Ecto neural progenitor cell (in vitro differentiated cells): ENCODE measurements at regions not wholly inside any gene's neighbourhood (a gene's known extent, or its start where the extent isn't known, plus 50 kb on each side); places are given as distances from the start of the nearest gene placed in this dataset.
A peak's percentile ranks its signal among the peaks of the same experiment; 100 is the strongest.
"Not testable (repeated sequence)": the region's sequence is repeated elsewhere in the genome, so short reads cannot be mapped to it uniquely, and the experiment has no call there.

Experiments
- DNase-seq: peaks from one replicate; pipeline ENCODE4 v3.0.0-alpha.2; 2018; ENCODE audit warnings: low spot score

DNA sequence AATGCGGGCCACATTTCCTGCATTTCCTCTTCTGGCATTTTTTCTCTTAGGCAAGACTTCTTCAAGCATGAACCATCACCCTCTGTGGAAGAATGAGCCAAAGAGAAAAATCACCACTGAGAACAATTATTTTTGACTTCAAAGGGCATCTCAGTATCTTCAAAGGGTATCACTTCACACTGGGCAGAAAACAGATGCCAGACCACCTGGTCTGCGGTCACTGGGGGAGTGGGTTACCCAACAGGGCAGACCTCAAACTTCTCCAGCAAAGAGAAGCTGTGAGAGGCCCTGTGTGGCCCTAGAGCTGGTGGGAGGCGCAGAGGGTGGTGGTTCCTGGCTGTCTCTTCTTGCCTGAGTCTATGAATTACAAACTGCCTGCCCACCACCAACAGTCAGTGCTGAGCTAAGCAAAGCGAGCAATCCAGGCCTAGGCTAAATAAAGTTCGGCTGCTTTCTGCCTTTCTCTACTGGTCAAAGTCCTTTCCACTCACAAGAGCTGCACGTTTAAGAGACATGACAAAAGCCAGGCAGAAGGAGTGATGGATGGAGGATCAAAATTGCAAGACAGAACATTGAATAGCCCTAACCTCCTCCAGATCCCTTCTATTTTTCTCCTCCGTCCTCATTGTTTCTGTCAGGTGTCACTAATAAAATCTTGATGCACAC, 602.7 kb upstream of the CDH5 start:
- no peak for DNase-seq

DNA sequence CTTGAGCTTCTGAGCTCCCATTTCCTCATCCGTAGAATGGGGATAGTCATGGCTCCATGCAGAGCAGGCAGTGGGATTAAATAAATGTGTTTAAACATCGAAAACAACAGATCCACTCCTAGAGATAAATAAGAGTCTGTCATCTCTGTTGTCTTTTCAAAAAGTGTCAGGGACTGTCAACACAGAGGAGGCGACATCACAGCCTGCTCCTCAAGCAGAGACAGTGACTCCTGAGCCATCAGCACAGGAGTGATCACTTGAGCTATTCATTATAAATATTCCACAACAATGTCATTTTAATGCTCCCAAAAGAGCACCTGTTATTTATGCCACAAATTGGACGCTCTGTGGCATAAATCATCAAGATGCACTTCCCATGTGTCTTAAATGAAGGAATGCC, 605.6 kb upstream of the CDH5 start:
- no peak for DNase-seq

DNA sequence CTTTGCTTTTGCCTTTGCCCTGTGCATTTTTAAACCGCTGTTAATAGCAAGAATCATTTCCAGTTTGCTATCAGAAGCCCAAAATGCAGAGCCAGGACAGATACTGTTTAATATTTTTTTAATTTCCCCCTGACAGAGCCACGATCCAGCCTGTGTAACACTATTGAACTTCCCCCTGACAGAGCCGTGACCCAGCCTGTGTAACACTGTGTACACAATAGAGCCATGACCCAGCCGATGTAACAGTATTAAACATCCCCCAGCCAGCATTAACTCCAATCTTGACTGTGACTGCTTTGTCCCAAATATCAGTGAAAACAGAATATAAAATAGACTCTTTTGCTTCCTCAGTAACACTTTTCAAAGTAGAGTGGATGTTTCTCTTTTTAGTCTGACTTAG, 607.9 kb upstream of the CDH5 start:
- DNase-seq: no peak

DNA sequence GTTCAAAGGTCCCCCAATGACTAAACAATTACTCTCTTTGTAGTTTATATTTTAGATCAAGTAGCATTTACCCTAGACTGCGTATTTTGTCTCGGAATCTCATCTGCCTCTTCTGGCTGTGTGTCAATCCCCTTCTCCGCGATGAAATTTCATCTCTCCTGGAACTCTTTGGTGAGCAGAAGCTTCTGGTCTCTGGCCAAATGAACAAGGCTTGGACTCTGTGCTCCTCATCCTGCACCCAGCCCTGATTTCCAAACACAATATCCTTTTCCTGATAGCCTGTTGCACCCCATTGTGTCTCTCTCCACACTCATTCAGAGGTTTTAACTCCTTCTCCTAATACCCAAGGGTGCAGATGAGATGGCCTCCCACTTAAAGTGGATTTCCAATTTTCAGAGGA, 609.4 kb upstream of the CDH5 start:
- no peak for DNase-seq

DNA sequence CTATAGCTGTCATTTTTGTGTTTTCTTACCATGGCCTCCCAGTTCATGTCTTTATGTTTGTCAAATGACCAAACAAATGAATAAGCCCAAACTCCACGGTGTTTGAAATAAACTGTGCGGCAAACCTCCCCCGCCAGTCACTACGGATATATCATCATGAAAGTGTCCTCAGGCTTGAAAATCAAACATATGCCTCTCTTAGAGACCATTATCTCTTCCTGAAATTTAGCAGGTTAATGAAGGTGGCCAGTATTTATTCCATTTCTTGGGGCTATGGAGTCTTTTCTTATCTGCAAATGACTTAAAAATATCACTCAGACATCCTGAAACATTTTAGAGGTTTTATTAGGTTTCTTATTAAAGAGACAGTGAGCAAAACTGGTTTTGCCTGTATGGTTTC, 610.3 kb upstream of the CDH5 start:
- no peak for DNase-seq

DNA sequence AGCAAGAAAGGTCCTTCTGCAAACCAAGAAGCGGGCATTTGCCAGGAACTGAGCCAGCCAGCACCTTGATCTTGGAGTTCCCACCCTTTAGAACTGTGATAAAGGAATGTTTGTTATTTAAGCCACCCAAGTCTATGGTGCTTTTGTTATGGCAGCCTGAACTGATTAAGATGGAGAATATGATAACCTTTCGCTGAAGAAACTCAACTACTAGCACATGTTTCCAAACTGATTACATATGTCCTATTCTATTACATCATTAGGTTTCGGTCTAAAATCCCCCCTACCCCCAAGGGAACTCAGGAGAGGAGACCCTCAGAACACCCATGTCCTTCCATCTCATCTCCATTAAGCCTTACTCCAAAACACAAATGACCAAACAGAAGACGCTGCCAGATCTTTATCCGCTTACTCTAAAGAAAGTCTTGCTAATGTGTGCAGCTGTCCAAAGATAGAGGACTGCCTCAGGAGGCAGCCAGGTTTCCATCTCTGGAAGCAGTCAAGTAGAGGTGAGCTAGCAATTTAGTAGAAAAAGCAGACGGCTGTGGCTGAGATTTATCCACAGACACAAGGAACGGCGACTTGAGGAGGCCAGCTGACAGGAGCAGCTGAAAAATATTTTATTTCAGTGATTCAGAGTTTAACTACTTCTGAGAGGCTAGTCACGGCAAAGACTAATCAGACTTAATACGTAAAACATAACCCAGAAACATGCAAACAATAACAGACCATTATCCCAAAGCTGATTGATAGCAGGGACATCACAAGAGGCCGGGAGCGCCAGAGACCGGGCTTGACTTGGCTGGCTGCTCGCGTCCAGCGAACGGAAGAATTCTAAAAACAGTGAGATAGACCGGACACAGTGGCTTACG, 611.4 kb upstream of the CDH5 start:
- DNase-seq: no peak

DNA sequence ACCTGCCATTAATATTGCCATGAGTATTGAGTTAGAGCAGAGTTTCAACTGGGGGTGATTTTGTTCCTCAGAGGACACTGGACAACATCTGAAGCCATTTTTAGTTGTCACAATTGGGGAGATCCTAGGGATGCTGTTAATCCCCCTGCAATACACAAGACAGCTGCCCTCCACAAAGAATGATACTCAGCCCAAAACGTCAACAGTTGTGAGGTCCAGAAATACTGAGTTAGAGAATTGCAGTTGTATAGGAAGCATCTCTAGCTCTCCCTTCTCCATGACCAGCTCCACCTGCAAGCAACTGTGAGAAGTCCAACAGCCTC, 614.0 kb upstream of the CDH5 start:
- DNase-seq: no peak

DNA sequence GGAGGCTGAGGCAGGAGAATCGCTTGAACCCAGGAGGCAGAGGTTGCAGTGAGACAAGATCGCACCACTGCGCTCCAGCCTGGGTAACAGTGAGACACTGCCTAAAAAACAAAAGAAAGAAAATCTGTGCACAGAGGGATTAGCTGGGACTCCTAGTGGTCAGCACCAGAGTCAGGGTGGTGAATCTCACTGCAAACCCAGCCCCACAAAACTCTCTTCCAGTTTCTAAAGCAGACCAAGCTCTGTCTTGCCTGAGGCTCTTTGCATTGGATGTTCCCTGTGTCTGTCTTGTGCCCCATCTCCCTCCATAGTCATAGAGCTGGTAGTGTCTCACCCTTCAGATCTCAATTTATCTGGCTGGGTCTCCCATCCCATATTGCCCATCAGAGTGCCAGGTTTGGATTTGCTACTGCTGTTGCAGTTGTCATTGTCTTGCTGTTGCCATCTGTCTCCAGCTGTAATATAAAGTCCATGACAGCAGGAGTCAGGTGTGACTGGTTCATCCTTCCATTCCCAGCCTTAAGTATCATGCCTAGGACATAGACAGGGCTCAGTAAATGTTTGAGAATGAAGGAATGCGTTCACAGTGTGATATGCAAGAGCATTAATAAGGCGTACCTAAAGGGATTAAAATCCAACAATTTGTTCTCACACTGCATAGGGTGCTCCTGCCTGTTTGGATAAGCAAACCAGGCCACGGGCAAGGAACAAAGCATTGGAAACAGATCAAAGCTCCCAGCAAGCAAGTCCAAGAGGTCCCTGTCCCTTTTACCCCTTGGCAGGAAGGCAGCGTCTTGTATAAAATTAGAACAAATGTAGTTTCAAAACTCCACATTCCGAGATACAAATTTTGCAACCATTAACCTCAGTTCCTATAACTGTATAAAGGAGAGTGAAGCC, 614.6 kb upstream of the CDH5 start:
- no peak for DNase-seq

DNA sequence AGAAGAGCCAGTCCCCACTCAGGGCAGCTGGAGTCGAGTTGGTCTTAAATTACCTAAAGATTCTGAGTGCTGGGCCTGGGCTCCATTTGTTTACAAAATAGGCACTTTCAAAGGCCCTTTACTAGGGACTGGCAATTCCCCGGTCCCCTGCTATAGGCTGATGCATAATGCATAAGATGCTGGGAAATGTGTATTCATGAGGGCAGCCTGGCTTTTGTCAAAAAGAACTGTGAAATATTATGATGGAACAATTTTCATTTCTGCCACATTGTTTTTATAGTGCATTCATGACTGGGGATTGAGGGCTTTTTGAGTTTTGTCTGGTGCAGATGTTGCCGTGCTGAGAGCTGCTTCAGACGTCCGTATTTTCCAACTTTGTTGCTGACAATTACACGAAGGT, 617.0 kb upstream of the CDH5 start:
- no peak for DNase-seq

DNA sequence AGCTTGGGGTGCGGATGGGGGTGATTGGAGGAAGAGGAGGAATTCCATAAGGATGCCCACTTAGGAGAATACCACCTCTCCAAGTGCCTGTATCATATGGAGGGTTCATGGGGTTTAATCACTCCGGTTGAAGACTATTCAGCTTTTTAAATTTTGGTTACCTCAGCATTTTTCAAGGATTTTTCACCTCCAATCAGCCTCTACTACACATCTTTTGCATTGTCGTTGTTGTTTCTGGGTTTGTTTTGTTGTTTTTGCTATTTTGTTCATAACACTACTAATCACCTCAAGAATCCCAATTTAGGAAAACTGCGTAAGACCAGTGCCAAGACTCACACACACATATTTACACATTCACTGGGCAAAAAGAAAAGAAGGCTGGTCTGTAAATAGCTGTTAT, 619.5 kb upstream of the CDH5 start:
- DNase-seq: no peak

DNA sequence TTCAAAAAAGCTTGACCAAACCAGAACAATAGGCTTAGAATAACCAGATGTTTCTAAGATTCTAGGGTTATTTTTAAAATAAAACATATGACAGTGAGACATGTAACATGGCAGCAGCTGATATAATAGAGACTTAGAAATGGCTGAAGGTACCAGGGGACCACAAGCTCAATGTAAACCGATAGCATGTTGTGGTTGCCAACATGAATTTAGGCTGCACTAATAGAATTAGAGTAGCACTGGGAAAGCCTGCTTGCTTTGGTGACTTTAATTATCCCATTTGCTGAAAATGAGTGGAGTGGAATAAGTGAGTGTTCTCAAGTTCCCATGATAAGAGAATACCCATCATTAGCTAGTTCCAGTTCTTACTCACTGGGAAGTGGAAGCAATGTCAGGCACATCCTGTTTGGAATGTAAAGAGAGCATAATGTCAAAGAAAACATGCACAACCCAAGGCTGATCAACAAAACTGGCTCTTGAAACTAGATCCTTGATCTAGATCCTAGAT, 621.2 kb upstream of the CDH5 start:
- no peak for DNase-seq

DNA sequence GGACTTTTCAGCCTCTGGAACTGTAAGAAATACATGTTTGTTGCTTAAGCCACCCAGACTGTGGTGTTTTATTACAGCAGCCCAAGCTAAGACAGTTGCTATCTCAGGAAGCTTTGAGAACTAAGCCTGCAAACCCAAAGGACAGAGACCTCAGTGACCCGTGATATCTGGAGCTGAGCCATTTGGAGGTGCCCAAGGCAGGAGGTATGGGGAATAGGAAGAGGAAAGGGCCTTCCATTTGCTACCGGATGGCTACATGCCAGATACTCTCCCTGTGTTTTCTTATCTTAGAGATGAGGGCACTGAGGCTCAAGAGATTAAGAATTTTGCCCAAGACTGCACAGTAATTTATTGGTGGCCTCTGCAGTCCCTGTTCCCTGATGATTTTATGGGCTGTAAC, 622.1 kb upstream of the CDH5 start:
- DNase-seq: no peak

DNA sequence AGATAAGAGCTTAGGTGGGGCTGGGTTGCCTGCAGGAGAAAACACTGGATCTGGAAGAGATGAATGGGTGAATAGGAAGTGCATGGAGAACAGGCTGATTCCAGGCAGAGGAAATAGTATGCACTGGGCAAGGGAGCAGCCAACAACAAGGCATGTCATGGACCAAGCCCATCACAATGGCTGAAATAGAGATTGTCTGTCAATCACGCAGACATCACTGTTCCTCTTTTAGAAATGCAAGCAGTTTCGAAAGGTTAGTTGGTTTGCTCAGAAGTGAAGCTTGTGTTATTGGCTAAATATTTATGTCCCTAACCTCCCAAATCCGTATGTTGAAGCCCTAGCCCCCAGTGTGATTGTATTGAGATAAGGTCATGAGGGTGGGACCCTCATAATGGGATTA, 621.7 kb upstream of the CDH11 start:
- no peak for DNase-seq

DNA sequence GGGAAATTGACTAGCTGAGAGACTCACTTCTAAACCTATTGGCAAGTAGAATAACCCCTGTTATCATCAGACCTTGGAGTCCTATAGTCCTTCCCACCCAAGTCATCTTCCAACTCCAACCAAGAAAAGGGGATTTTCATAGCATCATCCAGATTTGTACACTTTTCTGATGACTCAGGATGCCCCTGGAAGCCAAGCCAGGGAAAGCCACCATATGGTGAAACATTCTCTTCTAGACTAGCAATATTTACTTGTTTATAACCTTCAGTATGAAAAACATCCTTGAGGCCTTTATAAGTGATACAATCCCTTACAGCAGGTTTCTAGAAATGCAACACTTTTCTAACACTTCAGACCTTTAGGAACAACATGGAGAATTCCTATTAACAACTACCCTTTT, 618.8 kb upstream of the CDH11 start:
- no peak for DNase-seq

DNA sequence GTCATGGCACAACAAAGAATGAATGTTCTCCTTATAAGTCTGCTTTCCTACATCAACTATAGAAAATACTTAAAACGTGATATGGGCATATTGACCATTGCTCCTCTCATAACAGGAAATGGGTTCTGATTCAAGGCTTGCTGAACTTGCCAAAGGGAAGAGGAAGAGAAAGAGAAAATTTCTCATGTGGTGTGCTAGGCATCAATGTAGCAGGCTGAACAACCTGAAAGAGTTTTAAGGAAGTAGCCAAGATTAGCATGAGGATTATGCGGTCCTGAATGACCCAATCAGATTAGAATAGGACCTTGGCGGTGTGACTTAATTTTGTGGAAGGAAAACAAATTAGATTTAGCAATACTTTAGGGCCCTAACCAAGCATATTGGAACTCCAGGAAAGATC, 617.7 kb upstream of the CDH11 start:
- DNase-seq: no peak

DNA sequence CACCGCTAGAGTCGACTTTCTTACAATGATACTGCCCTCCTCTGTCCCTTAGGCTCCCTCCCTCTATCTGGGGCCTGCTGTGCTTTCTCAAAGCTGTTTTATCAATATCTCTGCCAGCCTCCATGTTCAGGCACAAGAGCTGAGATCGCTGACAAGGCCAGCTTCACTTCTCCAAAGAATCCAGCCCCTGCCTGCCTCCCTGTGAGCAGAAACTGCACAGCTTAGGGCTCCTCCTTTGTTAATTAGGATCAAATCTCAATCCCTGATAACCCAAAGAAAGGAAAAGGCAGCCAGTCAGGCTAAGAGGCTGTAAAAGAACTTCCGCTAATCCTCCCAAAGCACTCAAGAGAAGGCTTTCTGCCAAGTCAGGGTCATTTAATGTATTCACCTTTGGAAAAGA, 616.0 kb upstream of the CDH11 start:
- DNase-seq: peak; percentile 60

DNA sequence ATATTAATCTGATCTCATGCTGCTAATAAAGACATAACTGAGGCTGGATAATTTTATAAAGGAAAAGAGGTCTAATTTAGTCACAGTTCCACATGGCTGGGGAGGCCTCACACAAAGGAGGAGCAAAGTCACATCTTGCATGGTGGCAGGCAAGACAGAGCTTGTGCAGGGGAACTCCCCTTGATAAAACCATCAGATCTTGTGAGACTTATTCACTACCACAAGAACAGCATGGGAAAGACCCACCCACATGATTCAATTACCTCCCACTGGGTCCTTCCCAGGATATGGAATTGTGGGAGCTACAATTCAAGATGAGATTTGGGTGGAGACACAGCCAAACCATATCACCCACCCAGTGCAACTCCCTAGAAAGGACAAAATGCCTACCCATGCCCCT, 613.8 kb upstream of the CDH11 start:
- not testable (repeated sequence) for DNase-seq

DNA sequence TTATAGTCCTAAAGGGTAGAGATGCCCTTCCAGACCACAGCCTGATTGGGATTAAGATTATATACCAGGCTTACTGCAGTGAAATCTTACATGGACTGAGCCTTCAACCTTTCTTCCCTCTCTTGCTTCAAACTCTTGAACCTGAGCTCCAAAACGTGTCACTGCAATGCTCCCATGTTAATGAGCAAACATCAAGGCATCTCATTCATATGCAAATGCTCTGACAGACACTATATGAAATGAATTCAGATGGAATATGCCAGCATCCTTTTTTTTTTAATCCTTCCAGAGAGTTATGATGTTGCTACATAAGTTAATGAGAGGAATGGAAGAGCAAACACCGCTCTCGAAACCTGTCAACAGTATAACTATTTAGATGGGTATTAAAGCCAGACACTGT, 611.9 kb upstream of the CDH11 start:
- no peak for DNase-seq

DNA sequence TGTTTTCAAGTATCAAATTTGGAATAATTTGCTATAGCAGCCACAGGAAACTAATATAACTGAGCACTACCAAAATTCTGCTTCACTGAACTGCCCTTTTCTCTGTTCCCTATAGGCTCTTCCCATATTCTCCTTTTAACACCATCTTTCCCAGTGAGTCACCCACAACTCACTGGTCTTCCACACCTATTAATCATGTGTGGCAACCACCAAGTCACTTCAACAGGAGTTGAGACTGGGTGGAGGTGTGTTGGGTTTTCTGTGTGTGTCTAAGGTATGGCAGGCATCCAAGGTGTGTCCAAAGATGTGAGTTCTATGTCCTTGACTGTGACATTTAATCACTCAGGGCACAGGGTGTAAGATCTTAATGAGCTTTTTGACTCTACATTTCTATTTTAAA, 610.0 kb upstream of the CDH11 start:
- no peak for DNase-seq

DNA sequence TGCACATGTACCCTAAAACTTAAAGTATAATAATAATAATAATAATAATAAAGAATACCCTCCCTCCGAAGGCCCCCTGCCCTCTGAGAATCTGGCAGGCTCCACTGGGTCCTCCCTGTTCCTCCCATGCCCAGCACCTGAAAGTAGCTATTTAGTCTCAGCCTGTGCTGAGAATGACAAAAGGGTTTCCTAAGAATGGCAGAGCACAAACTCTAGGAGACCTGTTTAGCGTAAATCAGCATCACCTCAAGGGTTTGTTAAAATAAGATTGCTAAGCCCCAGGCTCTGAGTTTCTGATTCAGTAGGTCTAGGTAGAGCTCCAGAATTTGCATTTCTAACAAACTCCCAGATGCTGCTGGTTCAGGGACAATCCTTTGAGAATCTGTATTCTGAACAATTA, 606.8 kb upstream of the CDH11 start:
- no peak for DNase-seq

DNA sequence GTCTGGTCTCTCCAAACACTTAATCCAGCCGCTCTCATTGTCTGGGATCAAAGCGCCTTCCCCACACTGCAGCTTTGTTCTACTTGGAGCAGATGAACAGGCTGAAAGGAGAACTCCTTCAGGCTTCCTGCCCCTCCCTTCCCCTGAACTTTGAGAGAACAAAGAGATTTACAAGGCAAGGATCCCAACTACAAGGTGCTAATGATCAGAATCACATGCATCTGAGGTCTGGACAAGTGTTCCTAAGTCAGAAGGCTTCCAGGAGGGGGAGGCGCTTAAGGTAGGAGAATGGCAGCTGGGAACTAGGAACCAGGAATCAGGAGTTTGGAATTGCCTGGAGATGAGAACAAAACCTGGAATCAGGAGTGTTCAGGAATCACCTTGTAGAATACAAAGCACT, 606.3 kb upstream of the CDH11 start:
- peak; percentile 71 for DNase-seq

DNA sequence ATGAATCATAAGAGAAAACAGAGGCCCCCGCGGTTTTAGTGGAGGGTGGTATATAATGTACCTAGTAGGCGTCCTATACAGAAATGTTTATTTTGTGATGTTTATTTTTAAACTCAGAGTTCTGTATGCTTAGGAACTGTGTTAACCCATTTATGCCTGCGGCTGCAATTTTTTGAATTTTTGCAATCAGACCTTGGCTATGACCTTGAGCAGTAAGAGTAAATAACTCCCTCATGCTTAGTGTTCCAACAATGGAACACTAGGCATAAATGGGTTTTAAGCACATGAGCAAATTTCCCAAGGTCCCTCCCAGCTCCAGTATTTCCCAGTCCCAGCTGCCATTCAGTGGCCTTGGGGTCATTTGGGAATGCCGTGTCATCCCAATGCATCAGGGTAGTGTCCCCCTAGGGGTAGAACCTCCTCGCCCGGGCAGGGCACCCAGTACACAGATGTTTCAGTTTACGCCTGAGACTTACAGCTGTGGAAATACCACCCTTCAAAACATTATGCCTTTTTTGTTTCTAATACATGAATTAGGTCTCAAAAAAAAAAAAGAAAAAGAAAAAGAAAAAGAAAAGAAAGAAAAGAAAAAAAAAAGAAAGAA, 605.8 kb upstream of the CDH11 start:
- no peak for DNase-seq
